Memory B cell (primary cell): ENCODE measurements at regions not wholly inside any gene's neighbourhood (a gene's known extent, or its start where the extent isn't known, plus 50 kb on each side); places are given as distances from the start of the nearest gene placed in this dataset.

Experiments
- ATAC-seq: fragments of 150-1000 bp; cut with Tn5 transposase; 2 replicates; pipeline ENCODE4 v1.10.0; 2021; ENCODE audit warnings: low read depth, mild to moderate bottlenecking, moderate library complexity
- DNase-seq, 2 donors: peaks; one replicate each; pipeline ENCODE4 v3.0.0; 2022; ENCODE audit warnings: low spot score in 2 of 2
- H3K27ac Mint-ChIP-seq: one replicate; pipeline ENCODE4 v1.8.0; 2022; ENCODE audit warnings: mild to moderate bottlenecking, moderate library complexity, mixed read lengths
- H3K27me3 Mint-ChIP-seq: one replicate; pipeline ENCODE4 v1.8.0; 2022; ENCODE audit warnings: mixed read lengths
- H3K36me3 Mint-ChIP-seq: one replicate; pipeline ENCODE4 v1.8.0; 2022; ENCODE audit warnings: mild to moderate bottlenecking, mixed read lengths
- H3K4me1 Mint-ChIP-seq: one replicate; pipeline ENCODE4 v1.8.0; 2022; ENCODE audit warnings: mixed read lengths
- H3K4me3 Mint-ChIP-seq: one replicate; pipeline ENCODE4 v1.8.0; 2022; ENCODE audit warnings: mild to moderate bottlenecking, moderate library complexity, mixed read lengths
- H3K9me3 Mint-ChIP-seq: one replicate; pipeline ENCODE4 v1.8.0; 2022; ENCODE audit warnings: mixed read lengths

DNA sequence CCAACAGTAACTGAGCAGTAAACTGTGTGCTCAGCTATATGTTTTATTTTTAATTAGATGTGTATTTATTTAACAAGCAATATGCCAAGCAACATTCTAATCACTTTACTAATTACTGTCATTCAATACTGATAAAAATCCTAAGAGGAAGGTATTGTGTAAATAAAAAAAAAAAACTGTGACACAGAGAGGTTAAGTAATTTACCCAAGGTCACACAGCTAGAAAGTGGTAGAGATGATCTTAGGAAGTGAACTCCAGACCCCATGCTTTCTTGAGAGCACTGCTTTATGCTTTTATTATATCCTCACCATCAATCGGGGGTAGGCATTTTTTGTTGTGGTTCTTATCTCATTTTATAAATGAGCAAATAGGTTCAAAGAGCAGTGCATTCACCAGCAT lies 417.1 kb downstream of the RAB28 start:
- peaks cover 3% of the 10 kb centered on the region for H3K36me3 Mint-ChIP-seq
- H3K4me1 Mint-ChIP-seq = no peaks in the 10 kb centered on the region
- DNase-seq (no peak), ATAC-seq (no peak)
- H3K4me3 Mint-ChIP-seq = no peak overlapping the region
- no peak overlapping the region for H3K27ac Mint-ChIP-seq
- no peaks in the 10 kb centered on the region for H3K27me3 Mint-ChIP-seq
- peaks cover 5% of the 10 kb centered on the region for H3K9me3 Mint-ChIP-seq

DNA sequence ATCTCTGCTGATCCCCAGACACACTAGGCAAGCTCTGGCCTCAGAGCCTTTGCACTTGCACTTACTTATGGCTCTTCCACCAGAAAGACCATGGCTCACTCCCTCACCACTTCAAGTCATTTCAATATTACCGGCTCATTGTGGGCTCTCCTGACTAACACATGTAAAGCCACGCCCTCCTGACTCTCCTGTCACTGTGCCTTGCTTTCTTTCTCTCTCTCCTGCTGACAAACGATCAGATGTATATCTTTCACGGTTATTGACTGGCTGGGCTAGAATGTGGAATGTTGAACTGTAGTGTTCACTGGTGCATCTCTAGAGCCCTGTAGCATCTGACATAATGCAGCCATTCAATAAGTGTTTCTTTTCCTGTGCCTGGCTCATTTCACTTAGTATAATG lies 425.1 kb downstream of the RAB28 start:
- H3K4me1 Mint-ChIP-seq = no peaks in the 10 kb centered on the region
- no peaks in the 10 kb centered on the region for H3K36me3 Mint-ChIP-seq
- no peak overlapping the region for H3K27ac Mint-ChIP-seq
- DNase-seq = no peak
- H3K27me3 Mint-ChIP-seq = no peaks in the 10 kb centered on the region
- no peak overlapping the region for H3K4me3 Mint-ChIP-seq
- no peaks in the 10 kb centered on the region for H3K9me3 Mint-ChIP-seq
- no peak for ATAC-seq

DNA sequence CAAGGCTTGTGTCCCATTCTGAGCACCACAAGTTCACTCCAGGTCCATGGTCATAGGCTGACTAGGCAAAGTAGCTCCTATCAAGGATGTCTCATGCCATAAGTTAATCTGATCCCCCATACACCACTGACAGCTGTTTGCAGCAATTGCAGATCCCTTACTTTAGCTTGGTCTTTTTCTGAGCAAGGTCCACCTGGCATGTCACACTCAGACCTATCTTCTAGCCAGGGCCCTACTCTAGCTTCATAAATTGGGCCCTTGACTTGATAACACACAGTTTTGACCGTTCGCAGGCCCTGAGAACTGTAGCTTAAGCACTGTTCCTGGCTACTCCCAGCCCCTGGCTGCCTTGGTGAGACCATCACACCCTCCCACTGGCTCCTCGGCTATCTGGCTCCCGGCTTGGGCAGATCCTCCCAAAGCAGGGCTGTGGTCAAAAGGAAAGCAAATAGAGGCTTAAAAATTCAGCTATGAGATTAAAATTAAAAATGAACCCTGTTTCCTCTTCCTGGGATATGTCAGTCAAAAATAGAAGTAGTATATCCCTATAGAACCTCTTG lies 427.4 kb downstream of the RAB28 start:
- Mint-ChIP-seq H3K36me3 (no peaks in the 10 kb centered on the region), H3K27me3 (no peaks in the 10 kb centered on the region), H3K4me3 (no peak overlapping the region), H3K4me1 (no peaks in the 10 kb centered on the region), H3K9me3 (no peaks in the 10 kb centered on the region), H3K27ac (no peak overlapping the region)
- DNase-seq (no peak), ATAC-seq (no peak)

DNA sequence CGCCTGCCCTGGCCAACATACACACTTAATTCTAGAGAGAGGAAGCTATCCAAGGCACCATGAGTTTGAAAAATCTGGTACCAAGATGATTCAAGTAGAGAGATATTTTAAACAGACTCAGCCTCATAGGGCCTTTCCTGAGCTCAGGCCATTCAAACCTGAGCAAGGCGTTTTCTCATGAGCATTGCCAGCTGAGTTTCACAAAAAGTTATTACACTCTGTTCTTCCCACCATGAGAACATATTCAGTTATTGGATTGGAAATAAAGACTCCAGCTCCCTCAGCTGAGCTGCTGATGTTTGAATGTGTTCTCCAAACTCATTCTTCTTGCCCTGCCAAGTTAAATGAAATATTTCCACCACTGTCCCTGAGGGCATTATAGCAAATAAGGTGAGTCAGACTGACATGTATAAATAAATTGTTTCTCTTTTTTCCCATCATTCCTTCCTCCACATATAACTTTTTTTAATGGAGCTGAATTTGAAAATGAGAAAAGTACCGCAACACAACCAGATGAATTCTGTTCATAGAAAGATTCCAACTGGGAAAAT lies 429.6 kb downstream of the RAB28 start:
- Mint-ChIP-seq H3K4me3 (no peak overlapping the region), H3K27ac (no peak overlapping the region)
- ATAC-seq = no peak

DNA sequence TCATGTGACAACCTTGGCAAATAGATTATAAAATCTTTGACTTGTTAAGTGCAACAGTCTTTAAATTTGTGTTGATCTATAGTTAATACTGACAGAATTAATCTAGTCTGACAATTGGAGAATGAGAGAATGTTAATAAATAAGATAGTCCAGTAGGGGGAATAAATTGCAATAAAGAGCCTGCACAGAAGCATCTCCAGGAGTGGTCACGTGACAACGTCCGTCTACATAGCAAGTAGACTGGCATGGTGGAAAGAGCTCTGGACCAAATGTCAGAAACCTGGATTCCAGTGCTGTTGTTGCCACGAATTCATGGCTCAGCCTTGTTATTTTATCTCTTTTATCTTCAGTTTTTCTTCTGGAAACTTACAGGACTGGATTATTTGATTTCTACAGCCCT lies 436.5 kb downstream of the RAB28 start:
- H3K9me3 Mint-ChIP-seq = peaks cover 3% of the 10 kb centered on the region
- no peak overlapping the region for H3K27ac Mint-ChIP-seq
- no peaks in the 10 kb centered on the region for H3K36me3 Mint-ChIP-seq
- H3K4me1 Mint-ChIP-seq = no peaks in the 10 kb centered on the region
- ATAC-seq (no peak), DNase-seq (no peak)
- H3K4me3 Mint-ChIP-seq = no peak overlapping the region
- H3K27me3 Mint-ChIP-seq = no peaks in the 10 kb centered on the region

More for the DNA sequence above, 429.6 kb downstream of the RAB28 start:
- Mint-ChIP-seq H3K36me3 (no peaks in the 10 kb centered on the region), H3K9me3 (no peaks in the 10 kb centered on the region), H3K4me1 (no peaks in the 10 kb centered on the region), H3K27me3 (no peaks in the 10 kb centered on the region)
- DNase-seq = no peak

DNA sequence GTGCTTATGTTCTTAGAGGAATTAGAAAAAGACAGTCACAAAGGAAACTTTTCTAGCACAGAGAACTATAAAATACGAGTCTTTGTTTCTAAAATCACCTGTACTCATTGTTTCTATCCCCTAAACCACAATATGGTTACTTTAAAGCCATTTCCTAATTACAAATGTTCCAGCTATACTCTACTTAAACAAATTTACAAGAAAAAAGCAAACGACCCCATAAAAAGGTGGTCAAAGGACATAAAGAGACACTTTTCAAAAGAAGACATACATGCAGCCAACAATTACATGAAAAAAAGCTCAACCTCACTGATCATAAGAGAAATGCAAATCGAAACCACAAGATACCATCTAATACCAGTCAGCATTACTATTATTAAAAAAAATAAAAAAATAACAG lies 447.3 kb downstream of the RAB28 start:
- Mint-ChIP-seq H3K9me3 (no peaks in the 10 kb centered on the region), H3K36me3 (no peaks in the 10 kb centered on the region), H3K27me3 (peaks cover 2% of the 10 kb centered on the region), H3K4me3 (no peak overlapping the region), H3K27ac (no peak overlapping the region), H3K4me1 (no peaks in the 10 kb centered on the region)
- DNase-seq (no peak), ATAC-seq (no peak)

DNA sequence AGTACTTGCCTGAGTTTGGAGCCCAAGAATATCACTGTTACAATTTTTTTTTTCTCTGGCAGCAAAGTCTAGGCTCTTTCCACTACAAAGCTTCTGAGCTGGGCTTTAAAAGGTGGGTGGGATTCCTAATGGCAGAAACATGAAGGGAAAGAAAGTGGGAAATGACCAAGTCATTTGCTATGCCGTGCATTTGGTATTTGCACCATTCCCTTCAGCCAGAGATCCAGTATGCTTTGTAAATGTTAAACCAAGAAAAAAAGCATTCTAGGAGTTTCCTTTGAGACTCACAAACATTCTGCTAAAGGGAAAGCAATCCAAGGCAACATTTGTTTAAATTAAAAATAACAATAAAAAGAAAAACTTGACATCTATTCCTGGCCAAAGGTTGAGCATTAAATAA lies 451.2 kb downstream of the RAB28 start:
- no peak for ATAC-seq
- no peak for DNase-seq
- peaks cover 2% of the 10 kb centered on the region for H3K27me3 Mint-ChIP-seq
- H3K9me3 Mint-ChIP-seq = no peaks in the 10 kb centered on the region
- H3K4me3 Mint-ChIP-seq = no peak overlapping the region
- no peaks in the 10 kb centered on the region for H3K4me1 Mint-ChIP-seq
- H3K27ac Mint-ChIP-seq = no peak overlapping the region
- no peaks in the 10 kb centered on the region for H3K36me3 Mint-ChIP-seq

DNA sequence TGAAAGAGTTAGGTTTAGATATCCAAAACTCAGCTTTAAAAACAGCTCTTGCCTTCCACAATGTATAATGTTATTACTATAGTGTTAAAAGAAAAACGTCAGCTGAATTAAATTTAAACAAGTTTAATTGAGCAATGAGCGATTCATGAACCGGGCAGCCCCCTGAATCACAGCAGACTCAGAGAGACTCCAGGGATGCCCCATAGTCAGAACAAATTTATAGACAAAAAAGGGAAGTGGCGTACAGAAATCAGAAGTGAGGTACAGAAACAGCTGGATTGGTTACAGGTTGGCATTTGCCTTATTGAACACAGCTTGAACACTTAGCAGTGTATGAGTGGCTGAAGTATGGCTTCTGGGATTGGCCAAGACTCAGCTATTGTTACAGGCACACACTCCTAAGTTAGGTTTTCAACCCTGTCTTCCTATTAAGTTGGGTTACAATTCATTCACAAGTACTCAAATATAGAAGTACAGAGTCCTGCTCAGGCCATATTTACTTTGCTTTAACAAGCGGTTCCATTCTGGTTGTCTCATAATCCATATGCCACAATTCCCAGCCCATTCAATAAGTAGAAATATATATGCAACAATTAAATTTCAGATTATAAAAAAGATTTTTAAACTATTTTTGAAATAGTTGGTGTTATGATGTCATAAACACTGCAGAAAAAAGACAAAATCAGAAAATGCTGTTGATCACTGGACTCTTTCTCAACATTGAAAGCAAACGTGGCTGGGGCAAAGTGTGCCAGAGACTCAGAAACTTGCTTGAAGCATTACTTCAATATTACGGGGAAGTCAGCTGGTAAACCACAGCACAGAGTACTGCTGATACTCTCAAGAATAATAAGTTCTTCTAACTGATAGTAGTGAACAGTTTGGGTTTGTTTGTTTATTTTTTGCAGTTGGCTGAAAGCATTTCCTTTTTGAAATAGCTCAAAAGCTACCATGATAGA lies 459.7 kb downstream of the RAB28 start:
- Mint-ChIP-seq H3K9me3 (peaks cover 1% of the 10 kb centered on the region), H3K4me1 (no peaks in the 10 kb centered on the region), H3K27ac (no peak overlapping the region), H3K4me3 (no peak overlapping the region), H3K27me3 (no peaks in the 10 kb centered on the region), H3K36me3 (no peaks in the 10 kb centered on the region)
- no peak for DNase-seq
- ATAC-seq = no peak

DNA sequence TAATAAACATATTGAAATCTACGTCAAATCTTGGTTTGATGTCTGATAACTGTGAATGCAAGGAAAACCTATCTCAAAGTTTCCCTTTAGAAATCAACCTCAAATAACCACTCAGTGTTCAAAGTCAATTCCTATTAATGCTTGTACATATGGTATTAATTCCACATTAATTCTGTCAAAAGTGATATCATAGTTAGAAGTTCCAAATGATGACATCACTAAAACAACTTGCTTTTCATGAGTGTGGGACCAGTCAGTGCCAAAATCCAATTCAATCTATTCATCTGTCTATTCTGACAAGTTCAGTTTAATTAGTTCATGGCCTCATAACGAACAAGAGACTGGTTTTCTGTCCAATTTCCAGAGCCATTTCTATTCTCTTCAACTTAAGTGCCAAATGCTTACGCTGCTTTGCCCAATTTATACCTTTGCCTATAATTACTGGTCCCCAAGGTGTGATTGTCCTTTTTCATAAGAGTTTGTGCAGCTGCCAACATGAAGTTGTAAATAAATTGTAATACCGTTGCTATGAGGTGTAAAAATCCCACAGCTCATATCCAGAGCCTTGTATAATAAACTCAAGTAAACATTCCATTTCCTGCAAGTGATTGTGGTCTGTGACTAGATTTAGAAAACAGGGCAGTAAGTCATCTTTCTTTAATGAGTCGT lies 476.2 kb downstream of the RAB28 start:
- H3K36me3 Mint-ChIP-seq = no peaks in the 10 kb centered on the region
- H3K27ac Mint-ChIP-seq = no peak overlapping the region
- H3K4me3 Mint-ChIP-seq = no peak overlapping the region
- no peaks in the 10 kb centered on the region for H3K4me1 Mint-ChIP-seq
- peaks cover 2% of the 10 kb centered on the region for H3K27me3 Mint-ChIP-seq
- ATAC-seq = no peak
- H3K9me3 Mint-ChIP-seq = no peaks in the 10 kb centered on the region
- DNase-seq = no peak

DNA sequence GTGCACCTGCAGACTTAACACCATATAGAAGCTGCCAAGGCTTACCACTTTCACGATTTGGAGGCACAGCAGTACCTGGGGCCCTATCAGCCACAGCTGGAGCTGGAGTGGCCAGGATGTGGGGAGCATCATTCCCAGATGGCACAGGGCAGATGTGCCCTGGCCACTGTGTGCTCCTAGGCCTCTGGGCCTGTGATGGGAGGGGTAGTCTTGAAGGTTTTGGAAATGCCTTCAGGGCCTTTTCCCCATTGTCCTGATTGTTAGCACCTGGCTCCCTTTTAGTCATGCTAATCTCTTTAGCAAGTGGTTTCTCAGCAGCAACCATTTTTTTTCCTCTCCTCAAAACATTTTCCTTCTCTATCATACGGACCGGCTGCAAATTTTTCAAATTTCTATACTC lies 490.2 kb downstream of the RAB28 start:
- ATAC-seq = no peak
- H3K27ac Mint-ChIP-seq = no peak overlapping the region

DNA sequence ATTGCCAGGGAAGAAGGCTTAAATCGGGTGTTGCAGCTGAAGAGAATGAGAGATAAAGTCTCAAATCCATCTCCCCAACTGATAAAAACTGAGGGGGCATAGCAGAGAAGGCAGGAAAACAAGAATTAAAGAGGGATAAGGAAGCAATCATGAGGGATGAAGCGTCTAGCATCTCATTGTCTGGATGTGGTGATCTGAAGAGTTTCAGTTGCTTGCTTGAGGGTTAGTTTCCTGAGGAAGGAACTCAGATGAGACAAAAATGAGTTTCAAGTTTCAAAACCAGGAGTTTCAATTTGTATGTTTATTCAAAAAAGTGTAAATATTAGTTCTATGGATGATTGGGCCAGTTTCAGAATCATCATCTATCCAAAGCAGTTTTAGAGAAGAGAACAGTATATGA lies 496.9 kb downstream of the RAB28 start:
- Mint-ChIP-seq H3K27me3 (peaks cover 1% of the 10 kb centered on the region), H3K4me1 (no peaks in the 10 kb centered on the region), H3K27ac (no peak overlapping the region), H3K4me3 (no peak overlapping the region), H3K36me3 (no peaks in the 10 kb centered on the region), H3K9me3 (peaks cover 7% of the 10 kb centered on the region)
- ATAC-seq = no peak
- DNase-seq = no peak

More for the DNA sequence above, 490.2 kb downstream of the RAB28 start:
- H3K36me3 Mint-ChIP-seq = no peaks in the 10 kb centered on the region
- DNase-seq = no peak
- peaks cover 13% of the 10 kb centered on the region for H3K9me3 Mint-ChIP-seq
- H3K27me3 Mint-ChIP-seq = no peaks in the 10 kb centered on the region
- no peaks in the 10 kb centered on the region for H3K4me1 Mint-ChIP-seq
- H3K4me3 Mint-ChIP-seq = no peak overlapping the region

DNA sequence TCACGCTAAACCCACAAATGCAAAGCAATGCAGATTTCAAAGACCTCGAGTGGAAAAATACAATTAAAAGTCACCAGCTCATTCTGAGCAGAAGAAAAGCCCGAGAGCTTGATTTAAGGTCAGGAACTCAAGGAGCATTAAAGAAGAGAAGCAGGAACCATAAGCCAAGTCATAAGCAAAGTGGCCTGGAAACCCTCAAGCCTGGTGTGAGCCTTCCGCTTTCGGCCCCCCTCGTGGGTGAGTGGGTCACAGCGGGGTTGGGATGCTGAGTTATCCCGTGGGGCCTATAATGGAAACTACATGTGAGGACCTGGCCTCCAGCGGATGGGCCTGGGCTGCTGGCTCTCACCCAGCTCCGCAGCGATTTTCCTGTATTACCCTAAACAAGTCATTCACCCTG lies 504.3 kb downstream of the RAB28 start:
- Mint-ChIP-seq H3K4me3 (no peak overlapping the region), H3K36me3 (no peaks in the 10 kb centered on the region), H3K27me3 (no peaks in the 10 kb centered on the region), H3K9me3 (peaks cover 5% of the 10 kb centered on the region), H3K4me1 (no peaks in the 10 kb centered on the region), H3K27ac (no peak overlapping the region)
- ATAC-seq (no peak), DNase-seq (no peak)

DNA sequence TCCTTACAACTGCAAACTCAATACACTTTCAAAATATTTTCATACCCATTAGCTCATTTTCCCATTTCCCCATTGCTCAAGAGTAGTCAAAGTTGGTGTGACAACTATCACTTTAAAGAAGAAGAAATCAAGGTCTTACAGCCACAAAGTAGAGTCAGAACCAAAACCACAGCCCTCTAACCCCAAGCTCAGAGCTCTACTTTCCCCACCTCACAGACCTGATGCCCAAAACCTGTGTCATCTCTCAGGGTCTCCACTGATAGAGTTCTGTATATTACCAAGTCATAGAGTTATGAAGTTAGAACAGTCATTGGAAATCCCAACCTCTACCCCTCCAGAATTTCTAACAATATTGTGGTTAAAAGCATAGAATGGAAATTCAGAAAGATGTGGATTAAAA lies 505.8 kb downstream of the RAB28 start:
- Mint-ChIP-seq H3K27me3 (no peaks in the 10 kb centered on the region), H3K9me3 (peaks cover 7% of the 10 kb centered on the region), H3K4me1 (peaks cover 2% of the 10 kb centered on the region), H3K27ac (no peak overlapping the region), H3K4me3 (no peak overlapping the region), H3K36me3 (no peaks in the 10 kb centered on the region)
- ATAC-seq (no peak), DNase-seq (no peak)

DNA sequence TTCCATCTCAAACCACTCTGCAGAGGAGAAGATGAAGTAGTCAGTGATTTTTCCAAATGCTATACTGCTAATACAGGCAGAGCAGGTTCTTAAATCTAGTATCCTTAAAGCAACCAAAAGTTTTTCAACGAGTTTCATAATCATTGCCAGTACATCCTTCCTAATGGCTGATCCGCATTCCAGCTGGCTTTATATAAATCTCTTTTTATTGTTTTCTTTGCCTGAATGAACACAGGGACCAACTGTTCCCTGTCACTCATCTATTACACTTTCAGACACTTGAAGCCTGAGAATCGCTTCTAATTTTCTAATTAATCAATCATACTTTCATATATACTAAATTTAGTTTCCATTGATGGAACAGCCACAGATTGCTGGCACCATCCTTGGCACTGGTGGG lies 508.6 kb downstream of the RAB28 start:
- peaks cover 2% of the 10 kb centered on the region for H3K4me1 Mint-ChIP-seq
- H3K27ac Mint-ChIP-seq = no peak overlapping the region
- peaks cover 3% of the 10 kb centered on the region for H3K9me3 Mint-ChIP-seq
- no peak for ATAC-seq
- H3K36me3 Mint-ChIP-seq = no peaks in the 10 kb centered on the region
- no peak for DNase-seq
- no peak overlapping the region for H3K4me3 Mint-ChIP-seq
- no peaks in the 10 kb centered on the region for H3K27me3 Mint-ChIP-seq
